ENCODE measurements at regions not wholly inside any gene's neighbourhood (a gene's known extent, or its start where the extent isn't known, plus 50 kb on each side); places are given as distances from the start of the nearest gene placed in this dataset.
"Not testable (repeated sequence)": the region's sequence is repeated elsewhere in the genome, so short reads cannot be mapped to it uniquely, and the experiment has no call there.

DNA sequence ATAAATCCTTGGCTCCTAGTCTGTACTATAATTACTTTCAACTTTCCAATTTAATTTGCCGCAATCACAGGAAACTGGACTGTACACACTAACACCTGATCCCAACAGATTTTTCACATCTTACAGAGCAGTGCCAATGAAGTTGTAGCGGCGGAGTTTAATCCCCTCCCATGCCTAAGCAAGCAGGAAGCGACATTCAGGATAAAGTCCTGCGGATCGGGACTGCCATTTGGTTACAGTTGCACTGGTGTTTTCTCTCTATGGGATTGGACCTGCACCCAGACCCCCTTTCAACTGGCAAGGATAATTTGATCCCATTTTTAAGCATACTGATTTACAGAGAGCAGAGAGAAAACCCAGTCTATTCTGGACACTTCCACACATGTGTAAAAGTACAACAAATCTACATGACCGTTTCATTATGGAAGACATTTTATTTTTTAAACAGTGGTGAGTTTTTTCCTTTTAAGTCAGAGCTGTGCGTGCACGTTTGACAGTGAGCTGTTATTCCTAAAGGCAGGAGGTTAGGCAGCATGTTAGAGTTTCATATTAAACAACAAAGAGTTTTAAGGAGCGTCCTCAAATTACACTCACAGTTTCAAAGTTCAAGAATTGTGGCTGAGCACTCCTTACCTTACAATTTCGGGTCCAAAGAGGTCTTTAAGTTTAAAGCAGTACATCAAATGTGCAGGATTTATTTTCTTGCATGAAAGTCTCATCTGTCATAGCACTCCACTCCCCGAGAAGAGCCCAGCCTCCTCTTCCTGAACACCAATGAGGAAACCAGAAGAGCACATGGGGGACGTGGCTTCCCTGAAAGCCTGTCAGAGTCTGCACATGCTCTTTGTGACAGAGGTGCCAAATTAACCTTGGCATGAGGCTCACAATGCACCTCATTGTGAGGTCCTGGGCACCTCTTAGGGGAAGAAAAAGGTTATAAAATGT lies 141.6 kb upstream of the RFC3 start:
- DNase-seq (ENCODE audit: low spot score), result no peak
- in situ Hi-C loops (cut with MboI; ENCODE audit: low pct_unique_long_range_greater_than_20kb, low sequenced_read_pairs, unreplicated experiment), result no loop called here
- TF ChIP-seq, protein P1, sequence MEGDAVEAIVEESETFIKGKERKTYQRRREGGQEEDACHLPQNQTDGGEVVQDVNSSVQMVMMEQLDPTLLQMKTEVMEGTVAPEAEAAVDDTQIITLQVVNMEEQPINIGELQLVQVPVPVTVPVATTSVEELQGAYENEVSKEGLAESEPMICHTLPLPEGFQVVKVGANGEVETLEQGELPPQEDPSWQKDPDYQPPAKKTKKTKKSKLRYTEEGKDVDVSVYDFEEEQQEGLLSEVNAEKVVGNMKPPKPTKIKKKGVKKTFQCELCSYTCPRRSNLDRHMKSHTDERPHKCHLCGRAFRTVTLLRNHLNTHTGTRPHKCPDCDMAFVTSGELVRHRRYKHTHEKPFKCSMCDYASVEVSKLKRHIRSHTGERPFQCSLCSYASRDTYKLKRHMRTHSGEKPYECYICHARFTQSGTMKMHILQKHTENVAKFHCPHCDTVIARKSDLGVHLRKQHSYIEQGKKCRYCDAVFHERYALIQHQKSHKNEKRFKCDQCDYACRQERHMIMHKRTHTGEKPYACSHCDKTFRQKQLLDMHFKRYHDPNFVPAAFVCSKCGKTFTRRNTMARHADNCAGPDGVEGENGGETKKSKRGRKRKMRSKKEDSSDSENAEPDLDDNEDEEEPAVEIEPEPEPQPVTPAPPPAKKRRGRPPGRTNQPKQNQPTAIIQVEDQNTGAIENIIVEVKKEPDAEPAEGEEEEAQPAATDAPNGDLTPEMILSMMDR (IDR thresholded peaks at IDR 0.05; ENCODE audit: extremely low read depth, insufficient read depth, missing control alignments), result no peak

DNA sequence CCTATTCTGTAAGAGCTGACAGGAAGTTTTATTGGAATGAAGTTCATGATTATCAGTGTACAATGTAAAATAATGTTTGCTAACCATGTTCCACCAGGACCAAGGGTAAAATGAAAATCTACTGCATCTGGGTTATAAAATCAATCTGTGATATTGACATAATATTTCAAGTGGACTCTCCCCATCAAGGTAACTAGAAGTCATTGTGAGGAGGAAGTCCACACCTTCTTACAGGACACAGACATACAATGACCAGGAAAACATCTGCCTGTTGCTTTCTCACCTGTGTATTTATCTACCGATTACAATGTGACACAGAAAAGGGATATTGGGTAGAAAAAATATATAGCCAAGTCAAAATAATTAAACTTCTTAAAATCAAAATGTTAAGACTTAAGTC lies 140.7 kb upstream of the RFC3 start:
- TF ChIP-seq, protein P1 (IDR thresholded peaks at IDR 0.05; ENCODE audit: extremely low read depth, insufficient read depth, missing control alignments), result no peak
- no peak for DNase-seq (ENCODE audit: low spot score)
- in situ Hi-C loops (cut with MboI; ENCODE audit: low pct_unique_long_range_greater_than_20kb, low sequenced_read_pairs, unreplicated experiment), result no loop called here

DNA sequence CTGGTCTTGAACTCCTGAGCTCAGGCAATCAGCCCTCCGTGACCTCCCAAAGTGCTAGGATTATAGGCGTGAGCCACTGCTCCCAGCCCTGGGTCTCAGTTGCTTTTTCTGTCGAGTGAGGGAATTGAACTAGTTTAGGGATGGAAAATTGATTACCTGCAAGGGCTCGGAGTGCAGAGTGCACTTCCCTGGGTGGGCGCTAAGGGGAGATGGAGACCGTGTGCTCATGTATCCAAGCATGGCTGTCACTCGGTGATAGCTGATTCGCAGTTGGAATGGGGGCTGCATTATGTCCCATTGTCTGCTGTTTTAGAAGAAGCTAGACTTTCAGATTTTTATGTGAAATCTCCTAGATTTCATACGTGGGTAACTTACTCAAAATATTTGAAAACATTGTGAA lies 139.9 kb upstream of the RFC3 start:
- in situ Hi-C loops (cut with MboI; ENCODE audit: low pct_unique_long_range_greater_than_20kb, low sequenced_read_pairs, unreplicated experiment), result no loop called here
- TF ChIP-seq, protein P1 (IDR thresholded peaks at IDR 0.05; ENCODE audit: extremely low read depth, insufficient read depth, missing control alignments), result no peak
- no peak for DNase-seq (ENCODE audit: low spot score)

DNA sequence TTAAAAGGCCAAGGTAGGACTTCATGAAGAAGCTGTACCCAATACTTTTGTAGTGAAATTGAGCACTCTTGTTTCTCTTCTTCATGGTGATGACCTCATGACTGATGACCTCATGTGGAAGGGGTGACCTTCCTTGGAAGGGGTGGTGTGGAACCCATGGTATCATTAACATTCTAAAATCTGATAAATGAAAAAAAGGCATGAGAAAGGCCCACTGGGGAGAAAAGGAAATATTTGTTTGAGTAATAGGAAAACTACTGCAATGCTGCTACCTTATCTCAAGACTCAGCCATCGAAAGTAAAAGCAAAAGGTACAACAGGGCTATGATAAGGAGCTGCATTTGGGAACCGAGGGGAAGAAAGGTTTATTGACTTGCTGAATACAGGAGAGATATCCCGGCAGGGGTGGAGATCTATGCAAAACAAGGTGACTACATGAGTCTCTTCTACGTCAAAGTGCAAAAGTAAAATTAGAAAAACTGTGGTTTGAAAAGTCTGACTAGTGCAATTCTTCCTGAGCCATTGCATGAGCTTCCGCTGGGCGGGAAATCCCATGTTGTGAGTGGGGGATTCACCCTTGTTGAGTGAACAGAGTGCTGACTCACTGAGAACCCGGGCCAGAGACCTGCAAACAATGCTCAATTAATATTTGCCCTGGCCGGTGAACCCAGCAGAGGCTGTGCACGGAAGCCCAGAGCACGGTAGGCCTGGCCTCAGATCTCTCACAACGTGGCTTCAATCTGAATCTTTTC lies 138.9 kb upstream of the RFC3 start:
- peak; percentile 91 for DNase-seq (ENCODE audit: low spot score)
- TF ChIP-seq, protein P1 (IDR thresholded peaks at IDR 0.05; ENCODE audit: extremely low read depth, insufficient read depth, missing control alignments), result no peak
- in situ Hi-C loops (cut with MboI; ENCODE audit: low pct_unique_long_range_greater_than_20kb, low sequenced_read_pairs, unreplicated experiment), result no loop called here

DNA sequence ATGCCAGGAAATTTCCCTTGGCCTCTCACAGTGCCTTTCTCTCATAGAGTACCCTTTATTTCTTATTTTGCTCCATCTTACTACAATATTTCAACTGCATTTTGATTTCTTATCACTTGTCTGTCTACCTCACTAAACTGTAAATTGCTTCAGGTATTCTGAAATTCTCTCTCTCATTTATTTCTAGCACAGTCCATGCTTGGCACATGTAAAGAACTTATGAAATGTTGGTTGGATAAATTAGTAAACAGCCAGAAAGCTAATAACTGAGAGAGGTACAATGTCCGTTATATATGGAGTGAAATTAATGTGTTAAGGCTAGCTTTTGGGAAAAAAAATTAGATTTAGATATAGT lies 138.3 kb upstream of the RFC3 start:
- TF ChIP-seq, protein P1 (IDR thresholded peaks at IDR 0.05; ENCODE audit: extremely low read depth, insufficient read depth, missing control alignments), result no peak

DNA sequence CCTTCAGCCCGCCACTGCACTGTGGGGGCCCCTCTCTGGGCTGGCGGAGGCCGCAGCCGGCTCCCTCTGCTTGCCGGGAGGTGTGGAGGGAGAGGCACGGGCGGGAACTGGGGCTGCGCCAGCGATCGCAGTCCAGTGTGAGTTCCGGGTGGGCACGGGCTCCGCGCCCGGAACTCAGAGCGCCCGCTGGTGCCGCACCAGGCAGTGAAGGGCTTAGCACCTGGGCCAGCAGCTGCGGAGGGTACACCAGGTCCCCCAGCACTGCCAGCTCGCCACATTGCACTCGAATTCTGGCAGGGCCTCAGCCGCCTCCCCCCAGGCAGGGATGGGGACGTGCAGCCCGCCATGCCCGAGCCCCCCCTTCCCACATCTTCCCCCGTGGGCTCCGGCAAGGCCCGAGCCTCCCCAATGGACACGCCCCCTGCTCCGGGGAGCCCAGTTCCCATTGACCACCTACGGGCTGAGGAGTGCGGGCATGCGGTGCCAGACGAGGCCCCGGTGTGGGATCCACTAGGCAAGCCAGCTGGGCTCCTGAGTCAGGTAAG lies 135.9 kb upstream of the RFC3 start:
- TF ChIP-seq, protein P1 (IDR thresholded peaks at IDR 0.05; ENCODE audit: extremely low read depth, insufficient read depth, missing control alignments), result no peak
- DNase-seq (ENCODE audit: low spot score), result no peak
- in situ Hi-C loops (cut with MboI; ENCODE audit: low pct_unique_long_range_greater_than_20kb, low sequenced_read_pairs, unreplicated experiment), result no loop called here

More for the DNA sequence above, 138.3 kb upstream of the RFC3 start:
- in situ Hi-C loops (cut with MboI; ENCODE audit: low pct_unique_long_range_greater_than_20kb, low sequenced_read_pairs, unreplicated experiment), result no loop called here
- no peak for DNase-seq (ENCODE audit: low spot score)

DNA sequence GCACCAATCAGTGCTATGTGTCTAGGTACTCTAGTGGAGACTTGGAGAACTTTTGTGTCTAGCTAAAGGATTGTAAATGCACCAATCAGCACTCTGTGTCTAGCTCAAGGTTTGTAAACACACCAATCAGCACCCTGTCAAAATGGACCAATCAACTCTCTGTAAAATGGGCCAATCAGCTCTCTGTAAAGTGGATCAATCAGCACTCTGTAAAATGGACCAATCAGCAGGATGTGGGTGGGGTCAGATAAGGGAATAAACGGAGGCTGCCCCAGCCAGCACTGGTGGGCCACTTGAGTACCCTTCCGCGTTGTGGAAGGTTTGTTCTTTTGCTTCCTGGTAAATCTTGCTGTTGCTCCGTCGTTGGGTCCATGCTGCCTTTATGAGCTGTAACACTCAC lies 135.3 kb upstream of the RFC3 start:
- DNase-seq (ENCODE audit: low spot score); in situ Hi-C loops (cut with MboI; ENCODE audit: low pct_unique_long_range_greater_than_20kb, low sequenced_read_pairs, unreplicated experiment): not testable (repeated sequence)
